Lower leg skin (tissue), 4 donors: ENCODE measurements at regions not wholly inside any gene's neighbourhood (a gene's known extent, or its start where the extent isn't known, plus 50 kb on each side); places are given as distances from the start of the nearest gene placed in this dataset.

Source experiments
- DNase-seq, 2 donors: peaks; one replicate each; pipeline ENCODE4 v3.0.0-alpha.2; 2019; ENCODE audit warnings: low spot score in 2 of 2
- H3K4me3 ChIP-seq: fragments of 200-600 bp; sonication (generic); 2 replicates; pipeline ENCODE4 v1.5.1; 2017; ENCODE audit warnings: mild to moderate bottlenecking, low read depth; ENCODE audit not compliant: poor library complexity, severe bottlenecking
- CTCF ChIP-seq, 3 donors: fragments of 450-650 bp; IDR thresholded peaks; one replicate each; pipeline ENCODE4 v1.5.1; 2016; ENCODE audit warnings: antibody characterized with exemption in 3 of 3, mild to moderate bottlenecking in 3 of 3, moderate library complexity in 2 of 3
- POLR2A ChIP-seq, 2 donors: fragments of 450-650 bp; IDR thresholded peaks; one replicate each; pipeline ENCODE4 v1.6.1; 2016 to 2017; ENCODE audit warnings: antibody characterized with exemption in 2 of 2, mild to moderate bottlenecking in 1 of 2, moderate library complexity in 1 of 2
- WGBS, 2 donors: methylation state at CpG; one replicate each; pipeline ENCODE4 v1.1.5; 2018; 5-methylcytosine and 5-hydroxymethylcytosine counted together
- intact Hi-C: fragments of 100-400 bp; cut with DNase I; formaldehyde crosslinking; loops from one replicate; pipeline ENCODE4 v1.15.0; 2023; ENCODE audit warnings: low total_unique reads

GRCh38 chr11:41665441-41666360 is 206.2 kb upstream of the LRRC4C start:
- intact Hi-C loops, result no loop called here
- DNase-seq, result no peak
- no peak overlapping the region for H3K4me3 ChIP-seq
- TF ChIP-seq POLR2A (IDR thresholded peaks at IDR 0.05) (no peak), CTCF (IDR thresholded peaks at IDR 0.05) (no peak)
- WGBS, 2 donors, result 81 to 88% methylated on average over 7 of the region's 7 CpGs

- TF ChIP-seq POLR2A (IDR thresholded peaks at IDR 0.05), result no peak
- no peak for TF ChIP-seq CTCF (IDR thresholded peaks at IDR 0.05)
- no peak overlapping the region for H3K4me3 ChIP-seq
- no peak for DNase-seq
- intact Hi-C loops, result no loop called here
- WGBS, 2 donors, result 47 to 52% methylated on average over 5 of the region's 5 CpGs
These were observed 207.7 kb upstream of the LRRC4C start for GRCh38 chr11:41666951-41667653.

- no peak overlapping the region for H3K4me3 ChIP-seq
- DNase-seq, result no peak
- TF ChIP-seq POLR2A (IDR thresholded peaks at IDR 0.05) (no peak), CTCF (IDR thresholded peaks at IDR 0.05) (no peak)
- WGBS, 2 donors, result 92 to 100% methylated on average over 1 of the region's 1 CpG
- intact Hi-C loops, result no loop called here
These were observed 215.8 kb upstream of the LRRC4C start for GRCh38 chr11:41675205-41675604.

- no peak for DNase-seq
- 83 to 89% methylated on average over 3 of the region's 3 CpGs for WGBS, 2 donors
- intact Hi-C loops, result no loop called here
- TF ChIP-seq POLR2A (IDR thresholded peaks at IDR 0.05) (no peak), CTCF (IDR thresholded peaks at IDR 0.05) (no peak)
- H3K4me3 ChIP-seq, result no peak overlapping the region
These were observed 253.6 kb upstream of the LRRC4C start for GRCh38 chr11:41713030-41713429.

- H3K4me3 ChIP-seq, result no peak overlapping the region
- 81 to 86% methylated on average over 2 of the region's 2 CpGs for WGBS, 2 donors
- intact Hi-C loops, result no loop called here
These were observed 254.6 kb upstream of the LRRC4C start for GRCh38 chr11:41714101-41714500.

More at GRCh38 chr11:41714101-41714500, 254.6 kb upstream of the LRRC4C start:
- no peak for DNase-seq
- TF ChIP-seq POLR2A (IDR thresholded peaks at IDR 0.05), result no peak
- no peak for TF ChIP-seq CTCF (IDR thresholded peaks at IDR 0.05)
